Stomach (tissue), 4 donors: ENCODE measurements at regions not wholly inside any gene's neighbourhood (a gene's known extent, or its start where the extent isn't known, plus 50 kb on each side); places are given as distances from the start of the nearest gene placed in this dataset.

ENCODE experiments used
- CTCF ChIP-seq, 7 experiments: fragments of 450-650 bp in 4 of 7; fragments of 200-600 bp in 3 of 7; sonication (generic) in 3 of 7; IDR thresholded peaks; one replicate each; pipeline ENCODE4 v1.5.1; 2016 to 2019; ENCODE audit warnings: antibody characterized with exemption in 7 of 7, control low read depth in 2 of 7, mild to moderate bottlenecking in 1 of 7
- POLR2A ChIP-seq, 4 donors: fragments of 450-650 bp; IDR thresholded peaks; one replicate each; pipeline ENCODE4 v1.6.1; 2016; ENCODE audit warnings: antibody characterized with exemption in 4 of 4, control low read depth in 2 of 4, mild to moderate bottlenecking in 1 of 4, moderate library complexity in 1 of 4

- TF ChIP-seq POLR2A (IDR thresholded peaks at IDR 0.05) (no peak), CTCF (IDR thresholded peaks at IDR 0.05) (no peak)
Measured at GRCh38 chr18:73924836-73925235, 222.8 kb downstream of the FBXO15 start.
